ENCODE measurements at regions not wholly inside any gene's neighbourhood (a gene's known extent, or its start where the extent isn't known, plus 50 kb on each side); places are given as distances from the start of the nearest gene placed in this dataset.

DNA sequence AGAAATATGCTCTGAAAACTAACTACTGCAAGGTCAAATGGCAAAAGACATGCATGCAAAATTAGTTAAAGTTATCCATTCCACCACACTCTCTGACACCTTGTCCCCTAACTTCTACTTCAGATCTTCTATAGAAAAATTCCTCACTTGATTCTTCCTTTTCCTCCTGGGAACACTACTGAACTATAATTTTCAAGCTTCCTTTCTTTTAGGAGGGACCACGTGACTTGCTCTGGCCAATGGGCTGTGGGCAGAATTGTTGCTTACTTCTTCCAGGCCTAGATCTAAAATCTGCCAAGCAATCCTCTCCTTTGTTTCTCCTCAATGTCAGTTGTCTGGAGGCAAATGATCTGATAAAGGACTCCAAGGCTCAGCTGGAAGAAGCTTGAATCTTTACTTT, 441.0 kb downstream of the CDK5RAP2 start:
- Mint-ChIP-seq H3K4me1 (ENCODE audit: low read depth) (no peaks in the 10 kb centered on the region), H3K9me3 (peaks cover 24% of the 10 kb centered on the region), H3K27me3 (ENCODE audit: low read depth) (no peaks in the 10 kb centered on the region), H3K4me3 (ENCODE audit: low read depth) (no peak overlapping the region), H3K27ac (no peak overlapping the region), H3K36me3 (ENCODE audit: low read depth) (no peaks in the 10 kb centered on the region)
- intact Hi-C loops (cut with micrococcal nuclease) = no loop called here
- DNase-seq (ENCODE audit: low spot score) = no peak

DNA sequence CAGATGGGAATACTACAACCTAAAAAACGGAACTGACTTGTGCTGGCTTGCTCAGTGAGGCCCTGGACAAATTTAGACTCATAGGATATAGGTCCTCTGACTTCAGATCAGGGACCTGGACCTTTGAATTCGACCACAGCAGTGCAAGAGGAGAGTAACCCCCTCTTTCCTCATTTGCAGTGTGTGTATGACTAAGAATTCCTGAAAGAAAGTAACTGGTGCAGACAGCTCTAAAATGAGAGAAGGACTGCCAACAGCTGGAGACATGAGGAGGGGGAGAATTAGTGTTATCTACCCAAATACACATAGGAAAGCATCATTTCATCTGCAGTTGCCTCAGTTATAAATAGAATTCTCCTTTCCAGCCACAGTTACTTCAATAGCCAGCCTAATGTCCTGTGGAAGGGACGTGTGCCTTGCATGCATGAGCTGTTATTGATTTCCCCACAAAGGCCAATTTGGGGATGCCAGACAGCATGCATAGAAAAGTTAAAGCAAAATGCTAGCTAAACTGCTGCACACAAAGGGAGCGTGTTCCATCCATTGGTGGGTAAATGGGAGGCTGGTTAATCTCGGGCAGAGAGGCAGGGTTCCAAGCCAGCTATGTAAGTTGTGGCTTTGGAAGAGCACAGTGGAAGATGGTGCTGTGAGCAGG, 442.7 kb downstream of the CDK5RAP2 start:
- DNase-seq (ENCODE audit: low spot score) = no peak
- no peaks in the 10 kb centered on the region for H3K36me3 Mint-ChIP-seq (ENCODE audit: low read depth)
- peaks cover 30% of the 10 kb centered on the region for H3K9me3 Mint-ChIP-seq
- H3K27me3 Mint-ChIP-seq (ENCODE audit: low read depth) = no peaks in the 10 kb centered on the region
- intact Hi-C loops (cut with micrococcal nuclease) = no loop called here
- no peak overlapping the region for H3K4me3 Mint-ChIP-seq (ENCODE audit: low read depth)
- no peak overlapping the region for H3K27ac Mint-ChIP-seq
- no peaks in the 10 kb centered on the region for H3K4me1 Mint-ChIP-seq (ENCODE audit: low read depth)

DNA sequence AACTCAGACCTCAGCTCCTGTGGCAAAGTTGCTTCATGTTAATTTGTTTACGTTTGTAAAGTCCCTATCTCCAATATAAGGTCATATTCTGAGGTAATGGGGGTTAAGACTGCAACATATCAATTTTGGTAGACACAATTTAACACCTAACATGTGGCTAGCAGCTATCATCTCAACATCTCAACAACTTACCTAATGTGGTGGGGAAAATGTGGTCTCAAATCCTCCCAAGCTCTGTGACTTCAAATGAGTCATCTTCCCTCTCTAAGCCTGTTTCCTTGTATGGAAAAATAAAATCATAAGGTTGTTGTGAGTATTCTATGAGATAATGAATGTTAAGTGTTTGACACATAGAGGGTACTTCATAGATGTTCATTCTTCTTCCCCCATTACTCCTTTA, 443.3 kb downstream of the CDK5RAP2 start:
- Mint-ChIP-seq H3K36me3 (ENCODE audit: low read depth) (no peaks in the 10 kb centered on the region), H3K4me3 (ENCODE audit: low read depth) (no peak overlapping the region), H3K9me3 (peaks cover 30% of the 10 kb centered on the region), H3K27ac (no peak overlapping the region), H3K4me1 (ENCODE audit: low read depth) (no peaks in the 10 kb centered on the region), H3K27me3 (ENCODE audit: low read depth) (no peaks in the 10 kb centered on the region)
- intact Hi-C loops (cut with micrococcal nuclease) = no loop called here
- DNase-seq (ENCODE audit: low spot score) = no peak

DNA sequence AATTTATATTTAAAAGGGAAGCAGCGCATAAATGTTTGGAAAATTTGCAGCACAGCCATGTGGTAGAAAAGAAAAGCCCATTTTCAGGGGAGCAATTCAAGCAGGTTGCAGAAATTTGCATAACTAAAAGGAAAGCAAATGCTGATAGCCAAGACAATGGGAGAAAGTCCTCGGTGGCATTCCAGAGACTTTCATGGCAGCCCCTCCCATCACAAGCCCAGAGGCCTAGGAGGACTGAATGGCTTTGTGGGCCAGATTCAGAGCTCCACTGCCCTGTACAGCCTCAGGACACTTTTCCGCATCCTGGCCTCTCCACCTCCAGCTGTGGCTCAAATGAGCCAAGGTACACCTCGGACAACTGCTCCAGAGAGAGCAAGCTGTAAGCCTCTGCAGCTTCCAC, 462.9 kb downstream of the CDK5RAP2 start:
- Mint-ChIP-seq H3K4me1 (ENCODE audit: low read depth) (no peaks in the 10 kb centered on the region), H3K4me3 (ENCODE audit: low read depth) (no peak overlapping the region), H3K9me3 (no peaks in the 10 kb centered on the region), H3K27ac (no peak overlapping the region), H3K36me3 (ENCODE audit: low read depth) (no peaks in the 10 kb centered on the region), H3K27me3 (ENCODE audit: low read depth) (no peaks in the 10 kb centered on the region)
- no peak for DNase-seq (ENCODE audit: low spot score)
- intact Hi-C loops (cut with micrococcal nuclease) = no loop called here

DNA sequence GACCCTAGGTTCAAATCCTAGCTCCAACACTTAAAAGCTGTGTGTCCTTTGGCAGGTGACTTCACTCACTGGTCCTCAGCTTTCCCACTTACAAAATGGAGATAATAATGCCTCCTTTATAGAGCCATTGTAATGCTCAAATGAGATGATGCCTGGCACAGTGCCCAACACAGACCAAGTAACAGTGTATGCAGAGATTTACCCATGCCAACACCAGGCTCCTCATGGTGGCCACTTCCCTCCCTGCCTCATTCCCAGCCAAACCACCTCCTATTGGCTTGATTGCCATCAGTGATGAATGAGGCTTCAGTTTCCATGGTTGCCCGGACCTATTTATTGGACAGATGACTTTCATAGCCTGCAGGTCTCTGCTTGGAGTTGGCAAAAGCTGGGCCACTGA, 469.4 kb downstream of the CDK5RAP2 start:
- Mint-ChIP-seq H3K36me3 (ENCODE audit: low read depth) (no peaks in the 10 kb centered on the region), H3K4me1 (ENCODE audit: low read depth) (no peaks in the 10 kb centered on the region), H3K9me3 (no peaks in the 10 kb centered on the region), H3K27me3 (ENCODE audit: low read depth) (no peaks in the 10 kb centered on the region), H3K4me3 (ENCODE audit: low read depth) (no peak overlapping the region), H3K27ac (no peak overlapping the region)
- intact Hi-C loops (cut with micrococcal nuclease) = no loop called here
- no peak for DNase-seq (ENCODE audit: low spot score)

DNA sequence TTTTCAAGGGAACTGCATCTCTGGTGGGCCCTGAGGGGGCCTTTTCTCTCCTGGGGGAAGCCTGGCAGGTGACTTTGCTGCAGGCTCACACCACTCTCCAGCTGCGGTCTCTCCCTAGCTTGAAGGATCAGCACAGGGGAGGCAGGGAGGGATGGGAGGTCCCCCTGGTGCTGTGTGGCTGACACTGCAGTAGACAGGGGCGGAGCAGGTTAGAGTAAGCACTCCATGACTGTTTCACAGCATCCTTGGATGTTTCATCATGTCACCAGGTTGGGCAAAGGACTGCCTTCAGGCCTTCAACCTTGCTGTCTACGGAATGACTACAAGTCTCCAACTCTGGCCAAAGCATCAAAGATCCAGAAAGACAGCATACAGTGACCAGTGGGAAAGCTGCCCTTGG, 470.7 kb downstream of the CDK5RAP2 start:
- H3K9me3 Mint-ChIP-seq = no peaks in the 10 kb centered on the region
- no peak overlapping the region for H3K27ac Mint-ChIP-seq

DNA sequence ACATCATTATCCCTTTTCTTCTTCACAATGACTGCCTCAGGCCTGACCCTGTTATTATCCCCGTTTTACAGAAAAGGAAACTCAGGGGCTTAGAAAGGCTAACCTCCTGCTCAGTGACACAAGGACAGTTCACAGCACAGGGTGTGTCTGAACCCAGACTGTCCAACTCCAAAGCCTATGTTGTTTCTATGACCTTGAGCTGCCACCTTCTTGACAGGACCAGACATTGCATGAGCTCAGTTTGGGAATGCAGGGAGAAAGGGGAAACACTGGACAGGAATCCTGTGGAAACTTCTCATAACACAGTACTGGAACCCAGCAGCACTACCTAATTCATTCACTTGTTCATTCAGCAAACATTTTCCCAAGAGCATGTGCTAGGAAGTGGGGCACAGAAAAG, 472.8 kb downstream of the CDK5RAP2 start:
- DNase-seq (ENCODE audit: low spot score) = no peak
- no peaks in the 10 kb centered on the region for H3K9me3 Mint-ChIP-seq
- H3K4me3 Mint-ChIP-seq (ENCODE audit: low read depth) = no peak overlapping the region
- no peaks in the 10 kb centered on the region for H3K4me1 Mint-ChIP-seq (ENCODE audit: low read depth)
- no peaks in the 10 kb centered on the region for H3K27me3 Mint-ChIP-seq (ENCODE audit: low read depth)
- intact Hi-C loops (cut with micrococcal nuclease) = no loop called here
- no peaks in the 10 kb centered on the region for H3K36me3 Mint-ChIP-seq (ENCODE audit: low read depth)
- no peak overlapping the region for H3K27ac Mint-ChIP-seq

More for the DNA sequence above, 470.7 kb downstream of the CDK5RAP2 start:
- no peaks in the 10 kb centered on the region for H3K36me3 Mint-ChIP-seq (ENCODE audit: low read depth)
- DNase-seq (ENCODE audit: low spot score) = no peak
- intact Hi-C loops (cut with micrococcal nuclease) = no loop called here
- H3K4me1 Mint-ChIP-seq (ENCODE audit: low read depth) = no peaks in the 10 kb centered on the region
- no peak overlapping the region for H3K4me3 Mint-ChIP-seq (ENCODE audit: low read depth)
- H3K27me3 Mint-ChIP-seq (ENCODE audit: low read depth) = no peaks in the 10 kb centered on the region

DNA sequence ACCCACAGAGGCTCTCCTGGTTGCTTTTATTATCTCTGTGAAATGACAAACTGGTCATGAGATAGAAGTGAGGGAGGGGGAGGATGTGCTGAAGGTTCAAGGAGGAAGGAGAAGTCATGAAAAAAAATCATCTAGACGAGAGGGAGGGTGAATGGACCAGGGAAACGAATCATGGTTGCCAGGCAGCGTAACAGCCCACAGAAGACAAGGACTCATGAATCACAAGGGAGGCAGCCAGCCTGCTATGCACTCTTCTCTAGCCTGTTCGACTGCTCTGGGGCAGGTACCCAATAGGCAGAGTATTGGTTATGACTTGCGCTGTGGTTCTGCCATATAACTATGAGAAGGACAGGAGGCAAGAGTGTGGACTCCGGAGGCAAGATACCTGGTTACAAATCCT, 475.2 kb downstream of the CDK5RAP2 start:
- intact Hi-C loops (cut with micrococcal nuclease) = no loop called here
- Mint-ChIP-seq H3K4me3 (ENCODE audit: low read depth) (no peak overlapping the region), H3K4me1 (ENCODE audit: low read depth) (no peaks in the 10 kb centered on the region), H3K36me3 (ENCODE audit: low read depth) (no peaks in the 10 kb centered on the region), H3K27me3 (ENCODE audit: low read depth) (no peaks in the 10 kb centered on the region), H3K27ac (no peak overlapping the region), H3K9me3 (no peaks in the 10 kb centered on the region)
- no peak for DNase-seq (ENCODE audit: low spot score)

DNA sequence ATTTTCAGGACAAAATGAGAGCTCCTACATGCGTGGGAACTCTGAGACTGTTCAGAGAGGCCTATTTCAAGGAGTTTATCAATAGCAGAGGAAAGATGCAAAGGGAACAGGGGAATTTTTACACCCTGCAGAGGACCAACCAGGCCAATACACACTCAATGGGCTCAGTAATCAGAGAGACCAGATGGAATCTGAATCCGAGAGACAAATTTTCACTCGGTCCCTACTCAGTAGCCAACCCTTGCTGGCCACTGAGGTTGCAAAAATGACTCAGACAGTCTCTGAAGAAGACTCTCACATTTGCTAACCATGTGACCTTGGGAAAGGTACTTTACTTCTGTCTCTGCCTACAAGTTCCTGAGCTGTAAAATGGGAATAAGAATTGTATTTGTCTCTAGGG, 479.4 kb downstream of the CDK5RAP2 start:
- H3K4me3 Mint-ChIP-seq (ENCODE audit: low read depth) = no peak overlapping the region
- H3K9me3 Mint-ChIP-seq = no peaks in the 10 kb centered on the region
- H3K4me1 Mint-ChIP-seq (ENCODE audit: low read depth) = no peaks in the 10 kb centered on the region
- no peak for DNase-seq (ENCODE audit: low spot score)
- no peaks in the 10 kb centered on the region for H3K27me3 Mint-ChIP-seq (ENCODE audit: low read depth)
- no peaks in the 10 kb centered on the region for H3K36me3 Mint-ChIP-seq (ENCODE audit: low read depth)
- intact Hi-C loops (cut with micrococcal nuclease) = no loop called here
- no peak overlapping the region for H3K27ac Mint-ChIP-seq

DNA sequence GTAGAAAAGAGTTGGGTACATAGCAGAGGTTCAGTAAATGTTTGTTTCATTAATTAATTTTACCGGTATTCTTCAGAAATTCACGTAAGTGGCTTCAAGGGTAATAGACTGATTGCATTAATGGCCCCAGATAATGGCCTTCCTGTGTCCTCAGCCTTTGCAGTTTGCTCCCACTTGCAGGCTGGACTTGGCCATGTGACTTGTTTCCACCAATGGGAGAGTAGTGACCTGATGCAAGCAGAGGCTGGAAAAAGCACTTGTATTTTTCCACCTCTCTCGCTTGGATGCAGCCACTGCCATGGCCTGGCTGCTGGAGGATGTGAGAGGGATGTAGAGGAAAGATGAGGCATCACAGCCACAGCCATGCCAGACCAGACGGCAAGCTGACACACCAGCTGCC, 480.9 kb downstream of the CDK5RAP2 start:
- no peaks in the 10 kb centered on the region for H3K9me3 Mint-ChIP-seq
- intact Hi-C loops (cut with micrococcal nuclease) = no loop called here
- H3K36me3 Mint-ChIP-seq (ENCODE audit: low read depth) = no peaks in the 10 kb centered on the region
- no peak overlapping the region for H3K4me3 Mint-ChIP-seq (ENCODE audit: low read depth)
- H3K27me3 Mint-ChIP-seq (ENCODE audit: low read depth) = no peaks in the 10 kb centered on the region
- DNase-seq (ENCODE audit: low spot score) = no peak
- H3K27ac Mint-ChIP-seq = no peak overlapping the region
- H3K4me1 Mint-ChIP-seq (ENCODE audit: low read depth) = no peaks in the 10 kb centered on the region

DNA sequence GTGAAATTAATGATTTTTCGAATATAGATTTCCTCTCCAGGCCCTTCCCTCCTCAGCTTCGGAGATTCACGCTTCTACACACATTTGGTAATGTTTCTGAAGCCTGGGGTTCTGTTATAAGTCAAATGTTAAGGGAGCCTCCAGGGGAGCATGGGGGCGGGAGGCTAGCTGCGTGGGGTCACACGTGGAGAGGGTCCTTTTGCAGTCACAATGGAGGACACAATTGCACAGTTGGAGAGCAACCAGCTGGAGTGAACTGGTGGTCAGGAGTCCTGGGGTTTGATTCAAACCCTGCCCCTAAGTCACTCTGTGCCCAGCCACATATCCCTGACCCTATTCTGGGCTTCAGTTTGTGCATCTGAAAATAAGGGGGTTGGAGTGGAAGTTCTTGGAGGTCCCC, 481.4 kb downstream of the CDK5RAP2 start:
- H3K27ac Mint-ChIP-seq = no peak overlapping the region
- no peak for DNase-seq (ENCODE audit: low spot score)
- H3K36me3 Mint-ChIP-seq (ENCODE audit: low read depth) = no peaks in the 10 kb centered on the region
- H3K9me3 Mint-ChIP-seq = no peaks in the 10 kb centered on the region
- no peaks in the 10 kb centered on the region for H3K27me3 Mint-ChIP-seq (ENCODE audit: low read depth)
- intact Hi-C loops (cut with micrococcal nuclease) = no loop called here
- no peaks in the 10 kb centered on the region for H3K4me1 Mint-ChIP-seq (ENCODE audit: low read depth)
- H3K4me3 Mint-ChIP-seq (ENCODE audit: low read depth) = no peak overlapping the region

DNA sequence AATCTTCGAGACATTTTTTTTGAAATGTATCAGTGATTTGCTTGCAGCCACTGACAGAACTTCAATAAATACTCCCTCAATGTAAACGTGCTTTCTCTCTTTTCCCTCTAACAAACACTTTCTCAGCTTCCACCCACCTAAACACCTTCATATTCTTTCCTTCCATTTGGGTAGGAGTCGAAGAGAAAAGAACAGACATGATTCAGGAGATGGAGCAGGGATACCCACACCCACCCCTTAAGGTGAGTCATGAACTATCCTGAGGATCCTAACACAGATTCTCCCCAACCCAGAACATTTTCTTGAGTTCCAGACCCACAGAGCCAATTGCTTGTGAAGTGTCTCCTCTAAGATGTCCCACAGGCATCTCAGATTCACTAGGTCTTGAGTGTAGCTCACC, 488.8 kb downstream of the CDK5RAP2 start:
- Mint-ChIP-seq H3K27me3 (ENCODE audit: low read depth) (no peaks in the 10 kb centered on the region), H3K4me3 (ENCODE audit: low read depth) (no peak overlapping the region), H3K36me3 (ENCODE audit: low read depth) (no peaks in the 10 kb centered on the region), H3K27ac (no peak overlapping the region), H3K4me1 (ENCODE audit: low read depth) (no peaks in the 10 kb centered on the region), H3K9me3 (peaks cover 5% of the 10 kb centered on the region)
- no peak for DNase-seq (ENCODE audit: low spot score)
- intact Hi-C loops (cut with micrococcal nuclease) = no loop called here

DNA sequence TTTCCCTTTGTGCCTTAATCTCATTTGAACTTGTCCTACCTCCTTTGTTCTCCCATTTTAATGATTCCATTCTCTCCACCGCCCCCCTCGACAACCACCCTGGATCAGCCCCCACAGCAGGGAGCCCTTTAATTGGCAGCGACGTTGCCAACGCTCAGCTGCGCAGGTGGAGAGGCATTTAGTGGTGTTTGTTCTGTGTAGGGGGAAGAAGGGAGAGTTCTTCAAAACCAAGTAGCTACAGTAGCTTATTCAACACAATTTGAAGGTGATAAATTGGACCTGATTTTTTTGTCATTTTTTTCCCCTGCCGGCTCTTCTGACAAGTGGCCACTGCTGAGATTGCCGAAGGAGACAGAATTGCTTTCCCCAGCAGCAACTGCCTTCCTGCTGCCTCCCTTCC, 499.1 kb downstream of the CDK5RAP2 start:
- Mint-ChIP-seq H3K27me3 (ENCODE audit: low read depth) (no peaks in the 10 kb centered on the region), H3K36me3 (ENCODE audit: low read depth) (no peaks in the 10 kb centered on the region), H3K4me3 (ENCODE audit: low read depth) (no peak overlapping the region), H3K4me1 (ENCODE audit: low read depth) (no peaks in the 10 kb centered on the region), H3K9me3 (peaks cover 9% of the 10 kb centered on the region), H3K27ac (no peak overlapping the region)
- DNase-seq (ENCODE audit: low spot score) = no peak
- intact Hi-C loops (cut with micrococcal nuclease) = no loop called here

DNA sequence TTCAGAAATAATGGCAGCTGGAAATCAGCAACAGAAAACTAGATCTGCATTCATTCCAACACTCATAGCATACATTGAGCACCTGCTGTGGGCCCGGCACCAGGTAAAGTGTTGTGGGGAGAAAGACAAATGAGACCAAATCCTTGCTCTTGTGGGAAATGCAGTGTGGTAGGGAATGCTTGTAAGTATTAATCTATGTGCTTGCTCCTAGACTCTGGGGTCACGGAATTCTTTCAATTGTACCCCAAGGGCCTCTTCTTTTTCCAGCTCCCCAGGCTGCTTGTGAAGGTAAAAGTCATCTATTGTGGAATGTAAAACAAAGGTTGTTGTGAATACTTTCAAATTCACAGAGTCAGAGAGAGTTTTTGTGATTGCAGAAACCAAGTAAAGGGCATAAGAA, 501.9 kb downstream of the CDK5RAP2 start:
- H3K27me3 Mint-ChIP-seq (ENCODE audit: low read depth) = no peaks in the 10 kb centered on the region
- H3K9me3 Mint-ChIP-seq = no peaks in the 10 kb centered on the region
- intact Hi-C loops (cut with micrococcal nuclease) = no loop called here
- H3K36me3 Mint-ChIP-seq (ENCODE audit: low read depth) = no peaks in the 10 kb centered on the region
- H3K27ac Mint-ChIP-seq = no peak overlapping the region
- DNase-seq (ENCODE audit: low spot score) = no peak
- no peak overlapping the region for H3K4me3 Mint-ChIP-seq (ENCODE audit: low read depth)
- H3K4me1 Mint-ChIP-seq (ENCODE audit: low read depth) = no peaks in the 10 kb centered on the region

Data from activated T-helper 2 cell treated with anti-CD3 and anti-CD28 coated beads, Interferon-gamma antibody, Interleukin-2, Interleukin-4, amounts not matched to agents 10 μg/mL and 5 μg/mL and 100 μg/mL, durations not matched to agents 14 hours and 24 hours and 36 hours (primary cell).